CD4-positive, alpha-beta T cell treated with Interleukin-17A for 1 hour (primary cell): ENCODE measurements at regions not wholly inside any gene's neighbourhood (a gene's known extent, or its start where the extent isn't known, plus 50 kb on each side); places are given as distances from the start of the nearest gene placed in this dataset.
A peak's percentile ranks its signal among the peaks of the same experiment; 100 is the strongest.
"Not testable (repeated sequence)": the region's sequence is repeated elsewhere in the genome, so short reads cannot be mapped to it uniquely, and the experiment has no call there.

Experiments used
- DNase-seq: peaks from one replicate; pipeline ENCODE4 v3.0.0-alpha.2; 2020

DNA sequence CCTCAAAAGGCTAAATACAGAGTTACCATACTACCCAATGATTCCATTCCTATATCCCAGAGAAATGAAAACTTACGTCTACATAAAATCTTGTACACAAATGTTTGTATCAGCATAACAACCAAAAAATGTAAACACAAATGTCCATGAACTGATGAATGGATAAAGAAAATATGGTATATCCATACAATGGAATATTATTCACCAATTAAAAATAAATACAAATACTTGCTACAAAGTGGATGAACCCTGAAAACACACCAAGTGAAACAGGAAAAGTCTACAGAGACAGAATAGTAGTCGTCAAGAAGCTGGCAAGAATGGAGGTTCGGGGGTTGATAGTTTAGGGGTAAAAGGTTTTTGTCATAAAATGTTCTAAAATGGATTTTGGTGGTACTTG lies 54.0 kb upstream of the ANKRD28 start:
- no peak for DNase-seq

DNA sequence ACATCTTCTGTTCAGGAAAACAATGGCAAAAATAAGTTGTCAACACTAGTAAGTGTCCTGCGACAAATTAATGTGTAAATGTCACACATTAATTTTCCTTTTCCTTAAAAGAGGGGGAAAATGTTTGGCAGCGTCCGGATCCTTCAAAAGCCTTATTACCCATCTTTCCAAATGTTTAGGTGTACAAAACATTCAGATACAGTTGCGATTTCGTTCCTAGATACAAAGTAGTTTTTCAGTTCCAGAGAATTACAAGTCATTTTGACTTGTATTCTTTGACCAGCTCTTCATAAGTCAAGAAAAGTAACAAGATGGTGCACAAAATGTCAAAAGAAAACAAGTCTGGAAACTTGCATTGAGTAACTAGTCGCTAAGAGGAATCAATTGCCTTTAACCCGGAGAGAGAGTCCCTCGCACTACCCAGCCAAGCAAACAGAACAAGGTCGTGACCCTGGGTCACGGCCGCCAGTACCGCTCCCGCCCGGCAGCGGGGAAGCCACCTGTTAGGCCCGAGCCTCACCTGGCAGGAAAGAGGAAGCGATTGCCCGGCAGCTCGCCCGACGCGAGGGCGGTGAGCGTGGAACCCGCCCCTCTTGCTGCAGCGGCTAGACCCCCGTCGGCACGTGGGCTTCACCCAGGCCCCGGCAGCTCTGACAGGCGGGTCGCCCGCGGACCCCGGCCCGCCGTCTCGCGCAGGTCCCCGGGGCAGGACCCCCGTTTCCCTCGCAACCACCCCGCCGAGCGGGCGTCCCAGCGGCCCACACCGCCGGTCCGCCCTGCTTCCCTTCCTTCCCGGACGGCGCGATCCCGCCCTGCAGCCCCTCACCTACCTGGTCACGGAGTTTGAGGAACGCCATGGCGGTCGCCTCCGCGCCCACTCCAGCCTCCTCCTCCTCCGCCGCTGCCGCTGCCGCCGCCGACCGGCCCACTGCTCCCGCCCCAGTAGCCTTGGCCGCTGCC lies 61.0 kb upstream of the ANKRD28 start:
- peak; percentile 74 for DNase-seq

DNA sequence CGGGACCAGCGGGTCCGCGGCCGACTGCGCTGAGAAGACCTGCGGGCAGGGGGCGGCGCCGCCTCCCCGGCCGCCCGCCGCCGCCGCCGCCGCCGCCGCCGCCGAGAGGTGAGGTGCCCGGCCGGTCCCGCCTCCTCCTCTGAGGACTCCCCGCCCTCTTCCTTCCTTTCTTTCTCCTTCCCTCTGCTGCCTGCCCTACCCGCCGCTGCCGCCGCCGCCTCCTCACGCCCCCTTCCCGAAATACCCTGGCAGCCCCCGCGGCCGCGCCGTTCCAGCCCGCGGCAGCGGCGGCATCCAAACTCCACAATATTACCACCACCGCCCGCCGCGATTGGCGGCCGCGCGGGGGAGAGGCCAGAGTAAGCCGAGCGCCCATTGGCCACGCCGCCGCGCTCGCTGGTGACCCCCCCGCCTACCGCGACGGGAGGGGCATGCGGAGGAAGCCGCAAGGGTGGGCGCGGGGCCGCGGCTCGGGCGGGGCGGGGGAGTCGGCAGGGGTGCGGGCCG lies 61.8 kb upstream of the ANKRD28 start:
- DNase-seq: peak; percentile 78

DNA sequence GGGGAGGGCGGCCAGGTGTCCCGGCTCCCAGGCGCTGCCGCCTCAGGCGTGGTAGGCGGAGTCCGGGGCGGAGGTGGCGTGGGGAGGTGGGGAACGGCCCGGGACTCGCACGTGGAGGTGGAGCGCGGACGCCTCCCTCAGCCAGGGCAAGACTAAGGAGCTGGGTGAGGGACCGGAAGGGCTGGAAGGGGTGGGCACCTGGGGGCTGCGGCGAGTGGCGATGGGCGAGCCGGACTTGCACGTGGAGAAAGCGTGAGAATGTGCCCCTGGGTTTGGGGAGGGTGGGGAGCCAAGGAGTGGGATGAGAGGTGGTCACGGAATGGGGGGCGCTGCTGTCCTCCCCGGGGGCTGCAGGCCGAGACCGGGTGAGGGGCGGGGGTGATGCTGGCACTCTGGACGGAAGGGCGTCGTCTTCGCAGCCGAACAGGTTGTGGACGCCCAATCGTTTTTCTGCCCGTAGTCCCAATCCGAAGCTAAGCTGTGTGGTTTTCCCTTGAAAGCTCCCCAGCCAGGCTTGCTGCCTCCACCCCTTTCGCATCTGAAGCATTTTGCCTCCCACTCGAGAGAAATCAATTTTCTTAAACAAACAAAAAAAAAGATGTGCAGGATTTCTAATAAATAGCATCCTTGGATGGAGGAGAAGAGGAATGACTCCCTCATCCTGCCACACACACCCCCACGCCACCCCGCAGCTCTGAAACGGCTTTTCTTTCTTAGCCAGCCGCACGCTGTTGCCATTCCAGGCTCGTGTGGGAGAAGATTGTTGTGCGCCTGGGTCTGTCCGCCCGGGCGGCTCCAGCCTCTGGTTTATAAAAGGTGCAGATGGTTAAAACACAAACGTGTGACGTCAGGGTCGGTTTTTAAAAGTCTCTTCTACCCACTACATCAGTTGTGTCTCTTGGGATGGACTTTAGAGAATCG lies 62.5 kb upstream of the ANKRD28 start:
- no peak for DNase-seq

DNA sequence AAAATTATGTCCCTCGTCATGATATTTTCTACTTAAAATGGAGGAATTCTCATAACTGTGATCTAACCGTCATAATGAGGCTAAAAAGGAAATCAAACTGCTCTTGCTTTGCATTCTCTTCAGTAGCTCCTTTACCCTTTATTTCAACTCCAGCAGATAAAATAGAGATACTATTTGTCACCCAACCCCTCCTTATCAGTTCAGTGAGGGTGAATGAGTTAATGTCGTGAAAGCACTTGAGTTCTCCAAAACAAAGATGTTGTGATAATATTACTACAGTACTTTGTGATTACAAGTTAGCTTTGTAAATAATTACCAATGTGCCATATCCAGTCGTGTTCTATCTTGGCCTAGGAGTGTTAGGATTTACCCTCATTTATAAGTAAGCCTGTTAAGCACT lies 63.4 kb upstream of the ANKRD28 start:
- DNase-seq: no peak

DNA sequence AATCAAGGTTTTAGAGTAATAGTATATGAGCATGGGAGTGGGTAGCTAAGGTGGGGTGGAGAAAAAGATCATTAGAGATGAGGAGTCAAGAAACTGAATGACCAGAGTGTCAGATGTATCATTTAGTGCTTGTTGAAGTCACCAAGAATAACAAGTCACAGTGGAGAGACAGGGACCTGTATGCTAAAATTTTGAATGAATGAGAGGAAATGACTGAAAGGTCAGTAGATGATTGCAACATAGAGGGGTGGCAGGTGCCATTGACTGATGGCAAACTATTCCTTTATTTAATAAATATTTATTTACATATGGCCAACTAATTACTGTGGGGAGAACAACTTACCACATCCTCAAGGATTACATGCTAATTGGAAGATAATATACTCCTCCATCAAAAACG lies 75.0 kb upstream of the ANKRD28 start:
- DNase-seq: no peak

DNA sequence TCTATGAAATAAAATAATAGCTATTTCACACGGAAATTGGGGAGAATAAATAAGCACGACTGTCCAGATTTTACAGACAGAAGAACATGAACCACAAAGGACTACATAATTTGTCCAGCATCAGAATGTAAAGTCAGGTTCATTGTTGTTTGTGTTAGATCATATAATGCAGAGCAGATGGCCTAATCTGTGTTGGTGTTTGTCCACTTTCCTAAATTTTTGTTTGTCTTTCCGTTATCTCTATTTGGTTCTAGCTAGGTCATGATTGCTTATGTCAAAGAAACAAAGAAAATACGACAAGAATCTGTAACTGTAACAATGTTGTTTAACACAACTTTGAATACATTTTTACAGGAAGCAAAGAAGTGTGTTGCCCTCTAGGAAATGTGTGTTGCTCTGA lies 75.6 kb upstream of the ANKRD28 start:
- DNase-seq: no peak

DNA sequence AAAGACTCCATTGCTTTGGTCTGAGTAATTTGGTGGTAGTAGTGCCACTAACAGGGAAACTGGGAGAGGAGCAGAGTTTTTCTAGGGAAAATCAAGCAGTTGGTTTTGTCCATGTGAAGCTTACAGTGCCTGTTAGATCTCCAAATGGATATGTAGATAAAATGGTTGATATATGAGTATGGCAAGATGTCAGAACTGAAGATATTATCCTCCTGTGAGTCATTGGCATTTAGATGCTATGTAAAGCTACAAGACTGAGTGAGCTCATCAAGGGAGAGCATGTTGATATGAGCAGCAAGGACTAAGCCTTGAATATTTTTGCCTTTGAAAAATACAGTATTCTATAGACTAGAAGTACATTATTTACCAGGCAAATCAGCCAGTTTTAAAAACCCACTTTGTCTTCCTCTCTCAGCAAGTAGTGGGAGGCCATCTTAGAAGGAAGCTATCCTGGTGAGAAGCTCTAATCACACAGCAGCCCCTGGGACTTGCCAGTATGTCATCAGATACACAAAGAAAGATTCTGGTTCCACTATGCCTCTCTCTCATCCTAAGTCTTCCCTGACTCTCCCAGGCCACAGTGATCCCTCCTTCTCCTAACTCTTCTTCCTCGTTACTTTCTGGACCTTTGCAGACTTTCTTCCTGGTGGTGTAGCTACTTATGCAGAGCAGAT lies 77.4 kb upstream of the ANKRD28 start:
- no peak for DNase-seq

DNA sequence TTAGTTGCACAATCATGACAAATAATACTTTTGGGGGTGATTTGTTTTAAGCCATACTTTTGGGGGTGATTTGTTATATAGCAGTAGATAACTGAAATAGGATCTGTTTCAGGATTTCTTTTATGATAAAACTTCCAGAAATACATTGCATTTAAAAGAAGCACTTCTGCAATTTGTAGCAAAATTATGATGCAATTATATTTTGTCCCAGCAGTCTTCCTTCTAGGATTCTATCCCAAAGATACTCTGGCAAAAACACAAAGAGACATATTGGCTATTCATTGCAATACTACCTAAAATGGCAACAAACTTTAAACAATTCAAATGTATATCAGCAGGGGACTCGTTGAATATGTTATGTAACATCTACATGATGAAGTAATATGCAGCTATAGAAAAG lies 78.9 kb upstream of the ANKRD28 start:
- DNase-seq: no peak

DNA sequence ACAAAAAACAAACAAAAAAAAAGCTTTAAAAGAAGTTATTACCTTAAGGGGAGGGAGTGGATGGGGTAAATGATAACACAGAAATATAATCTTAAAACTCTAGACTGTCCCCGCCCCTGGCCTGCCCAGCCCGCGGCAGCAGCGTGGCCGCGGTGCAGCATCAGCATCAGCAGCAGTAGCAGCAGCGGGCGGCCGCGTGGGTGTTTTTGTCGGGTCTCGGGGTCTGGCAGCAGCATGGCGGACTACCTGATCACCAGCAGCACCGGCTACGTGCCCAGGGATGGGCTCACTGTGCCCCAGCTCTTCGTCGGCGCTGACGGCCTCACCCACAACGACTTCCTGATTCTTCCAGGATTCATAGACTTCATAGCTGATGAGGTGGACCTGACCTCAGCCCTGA lies 80.0 kb upstream of the ANKRD28 start:
- no peak for DNase-seq

DNA sequence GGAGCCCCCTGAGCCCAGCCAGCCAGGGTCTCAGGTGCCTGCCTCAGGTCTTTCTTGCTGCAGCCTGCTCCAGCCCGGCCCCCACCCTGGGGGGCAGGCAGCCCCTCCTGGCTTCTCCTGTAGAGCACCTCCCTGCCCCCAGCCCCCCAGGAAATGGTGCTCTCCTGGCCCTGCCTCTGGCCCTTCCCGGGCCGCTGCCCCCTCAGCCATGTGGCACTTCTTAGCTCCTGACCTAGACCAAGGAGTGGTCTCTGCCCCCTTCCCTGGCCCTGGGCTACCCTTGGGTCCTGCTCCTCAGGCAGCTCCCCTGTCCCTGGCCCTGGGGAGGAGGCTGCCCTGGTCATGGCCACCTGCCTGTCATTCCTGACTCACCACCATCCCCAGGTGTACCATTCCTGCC lies 82.0 kb upstream of the ANKRD28 start:
- DNase-seq: not testable (repeated sequence)

DNA sequence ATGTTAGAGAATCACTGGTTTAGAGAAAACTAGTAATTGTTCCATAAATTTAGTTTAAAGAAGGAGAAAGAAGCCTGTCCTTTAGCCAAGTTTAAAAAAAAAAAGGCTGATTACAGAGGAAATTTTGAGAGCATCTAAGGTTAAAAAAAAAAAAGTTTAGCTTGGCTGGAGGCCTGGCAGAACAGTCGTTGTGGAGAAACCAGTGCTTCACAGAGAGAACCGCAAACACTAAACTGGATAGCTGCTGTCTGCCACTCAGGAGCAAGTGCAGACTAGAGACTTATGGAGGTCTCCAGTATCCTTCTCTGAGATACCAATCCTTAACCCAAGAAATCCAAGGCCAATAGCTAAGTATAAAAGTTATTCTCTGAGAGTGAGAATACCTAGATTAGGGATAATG lies 84.8 kb upstream of the ANKRD28 start:
- DNase-seq: no peak

DNA sequence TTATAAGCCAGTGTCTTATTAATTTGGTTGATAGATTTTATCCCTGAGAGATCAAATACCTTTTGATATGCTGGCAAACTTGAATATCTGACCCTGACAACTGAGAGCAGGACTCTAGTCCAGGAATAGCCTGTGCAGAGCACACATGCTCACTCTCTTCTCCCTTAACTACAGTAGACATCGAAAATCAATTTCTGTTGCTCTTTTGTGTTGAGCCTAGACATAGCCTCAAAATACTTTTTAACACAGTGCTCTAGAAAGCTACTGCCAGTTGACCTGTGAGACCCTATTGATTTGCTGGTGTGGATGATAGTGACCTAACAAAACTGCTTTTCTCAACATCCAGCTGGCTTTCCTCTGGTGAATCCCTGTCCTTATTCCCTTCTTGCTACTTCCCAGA lies 86.4 kb upstream of the ANKRD28 start:
- DNase-seq: no peak

DNA sequence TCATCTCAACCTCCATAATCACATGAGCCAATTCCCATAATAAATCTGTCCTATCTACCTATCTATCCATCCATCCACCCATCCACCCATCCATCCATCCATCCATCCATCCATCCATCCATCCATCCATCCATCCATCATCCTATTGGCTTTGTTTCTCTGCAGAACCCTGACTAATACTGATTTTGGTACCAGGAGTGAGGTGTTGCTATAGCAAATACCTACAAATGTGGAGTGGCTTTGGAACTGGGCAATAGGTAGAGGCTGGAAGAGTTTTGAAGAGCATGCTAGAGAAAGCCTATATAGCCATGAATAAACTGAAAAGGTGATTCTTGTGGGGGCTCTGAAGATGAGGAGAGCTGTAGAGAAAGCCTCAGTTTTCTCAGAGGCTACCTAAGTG lies 88.7 kb upstream of the ANKRD28 start:
- DNase-seq: no peak

DNA sequence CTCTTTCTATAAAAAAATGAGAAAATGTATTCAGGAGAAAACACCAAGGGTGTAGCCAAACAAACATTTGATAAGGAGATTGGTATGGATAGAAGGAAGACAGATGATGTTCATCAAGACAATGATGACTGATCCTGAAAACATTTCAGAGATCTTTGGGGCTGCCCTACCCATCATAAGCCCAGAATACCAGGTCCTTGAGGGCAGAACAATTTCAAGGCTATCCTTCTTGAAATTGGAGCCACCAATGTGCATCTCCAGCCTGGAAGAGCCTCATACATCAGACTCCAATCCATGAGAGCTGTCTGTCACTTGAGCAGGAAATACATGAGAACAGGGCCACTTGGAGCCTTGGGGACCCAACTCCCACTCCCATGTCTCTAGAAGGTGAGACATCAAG lies 89.5 kb upstream of the ANKRD28 start:
- DNase-seq: no peak

DNA sequence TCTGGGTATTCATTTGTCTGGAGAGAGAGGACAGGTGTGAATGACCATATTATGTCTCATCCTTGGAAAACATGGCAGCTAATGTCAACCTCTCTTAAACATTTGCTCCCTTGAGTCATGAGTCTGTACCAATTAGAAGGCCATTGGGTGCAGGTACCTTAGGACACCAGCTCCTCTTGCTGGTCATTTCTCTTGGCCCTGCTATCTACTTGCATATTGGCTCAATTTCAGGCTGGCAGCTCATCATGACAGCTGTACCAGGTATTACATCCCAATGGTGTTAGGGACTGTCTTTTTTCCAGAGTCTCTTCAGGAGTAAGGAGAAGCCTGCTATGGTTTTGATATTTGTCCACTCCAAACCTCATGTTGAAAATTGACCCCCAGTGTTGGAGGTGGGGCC lies 92.2 kb upstream of the ANKRD28 start:
- no peak for DNase-seq

DNA sequence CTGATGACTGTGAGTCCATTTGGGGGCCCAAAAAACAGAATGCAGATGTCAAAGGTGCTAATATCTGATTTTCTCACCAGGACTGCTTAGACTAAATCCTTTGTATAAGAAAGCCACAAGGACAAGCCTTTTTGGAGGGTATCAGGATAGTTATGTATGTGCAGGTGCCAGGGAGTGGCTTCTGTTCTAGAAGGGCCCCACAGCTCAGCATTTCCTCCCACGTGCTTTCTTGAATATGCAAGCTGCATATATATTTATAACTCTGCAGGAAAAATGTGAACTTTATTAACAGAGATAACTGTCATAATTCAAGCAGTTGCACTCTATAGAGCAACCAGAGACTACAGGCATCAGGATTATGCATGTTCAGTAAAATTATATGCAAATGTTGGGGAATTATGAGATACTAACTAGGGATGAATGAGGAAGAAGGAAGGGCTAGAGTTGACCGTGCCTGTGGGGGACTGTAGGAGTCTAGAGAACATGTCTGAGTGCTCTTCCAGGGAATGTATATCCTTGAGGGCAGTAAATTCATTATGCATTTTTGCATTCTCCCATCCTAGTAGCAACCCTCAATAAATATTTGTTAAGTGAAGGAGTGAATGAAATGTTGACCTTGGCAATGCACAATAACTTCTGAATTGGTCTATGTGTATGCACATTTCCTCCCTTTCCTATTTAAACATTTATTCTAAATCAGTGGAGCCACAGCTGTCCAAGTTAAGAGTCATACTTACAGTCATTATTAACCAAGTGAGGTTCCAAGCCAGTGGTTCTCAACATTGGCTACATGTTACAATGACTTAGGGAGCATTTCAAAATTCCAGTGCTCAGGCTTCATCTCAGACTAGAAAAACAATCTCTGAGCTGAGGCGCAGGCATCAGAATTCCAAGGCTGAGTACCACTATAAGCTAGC lies 94.8 kb upstream of the ANKRD28 start:
- DNase-seq: no peak

DNA sequence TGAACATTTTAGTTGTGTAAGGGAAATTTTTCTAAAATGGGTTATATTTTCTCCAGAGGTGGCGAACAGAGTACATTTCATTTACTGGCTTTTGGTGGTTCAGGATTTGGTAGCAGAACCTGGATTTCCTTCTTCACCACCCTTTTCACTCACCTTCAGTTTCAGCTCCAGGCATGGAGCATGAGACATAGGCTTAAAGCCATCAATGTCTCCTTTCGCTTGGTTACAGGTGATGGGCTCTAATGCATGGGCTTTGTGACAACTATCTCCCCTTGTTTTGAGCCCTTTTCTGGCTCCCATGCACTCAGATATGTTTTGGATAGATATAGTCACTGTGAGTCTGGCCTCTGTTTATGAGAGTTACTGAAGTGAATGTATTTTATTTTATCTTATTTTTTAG lies 96.6 kb upstream of the ANKRD28 start:
- no peak for DNase-seq

DNA sequence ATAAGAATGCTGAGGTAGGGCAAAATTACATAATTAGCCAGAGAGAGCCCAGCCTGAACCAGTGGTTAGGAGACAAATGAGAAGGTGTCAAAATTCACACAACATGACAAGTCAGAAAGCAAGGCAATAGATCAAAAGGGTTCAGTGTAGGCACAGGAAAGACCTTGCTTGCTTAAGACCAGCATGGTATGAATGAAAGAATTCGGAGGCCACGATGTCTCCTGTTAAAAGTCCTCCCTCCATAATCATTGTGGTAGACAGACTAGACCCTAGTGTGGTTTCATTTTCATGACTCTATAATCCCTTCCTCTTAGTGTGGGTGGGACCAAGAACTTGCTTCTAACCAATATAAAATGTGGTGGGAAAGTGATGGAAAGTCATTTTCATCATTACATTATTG lies 98.7 kb upstream of the ANKRD28 start:
- no peak for DNase-seq

DNA sequence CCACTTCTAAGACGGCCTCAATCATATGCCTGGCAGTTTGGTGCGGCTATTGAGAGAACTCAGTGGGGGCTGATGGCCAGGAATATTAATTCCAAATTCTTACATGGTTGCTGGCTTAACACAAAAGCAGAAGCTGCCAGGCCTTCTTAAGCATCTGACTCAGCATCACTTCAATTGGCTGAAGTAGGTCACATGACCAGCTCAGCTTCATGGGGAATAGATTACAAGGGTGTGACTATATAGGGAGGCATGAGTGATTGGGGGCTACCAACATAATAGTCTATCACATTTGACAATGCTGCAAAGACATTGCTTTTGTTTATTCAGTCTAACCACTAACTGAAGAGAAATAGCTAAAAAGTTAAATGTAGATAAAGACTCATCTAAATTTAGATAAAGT lies 101.6 kb upstream of the ANKRD28 start:
- no peak for DNase-seq

DNA sequence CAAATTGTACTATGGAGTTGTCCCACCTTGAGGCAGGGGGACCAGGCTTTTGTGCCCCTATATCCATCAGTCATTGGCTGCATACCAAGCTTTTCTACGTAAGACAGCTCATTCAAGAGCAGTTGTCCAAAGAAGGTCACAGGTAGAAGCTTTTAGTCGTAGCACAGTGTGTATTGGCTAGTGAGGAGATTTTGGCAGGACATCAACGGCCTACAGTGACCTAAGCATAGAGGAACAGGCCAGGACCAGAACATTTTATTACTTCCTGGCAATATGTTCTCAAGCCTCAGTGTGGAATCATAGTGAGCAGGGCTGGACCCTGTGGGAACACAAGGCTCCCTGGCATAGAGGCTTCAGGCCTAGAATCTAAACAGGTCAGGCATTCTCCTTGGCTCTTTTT lies 105.4 kb upstream of the ANKRD28 start:
- no peak for DNase-seq
